ENCODE measurements at regions not wholly inside any gene's neighbourhood (a gene's known extent, or its start where the extent isn't known, plus 50 kb on each side); places are given as distances from the start of the nearest gene placed in this dataset.

DNA sequence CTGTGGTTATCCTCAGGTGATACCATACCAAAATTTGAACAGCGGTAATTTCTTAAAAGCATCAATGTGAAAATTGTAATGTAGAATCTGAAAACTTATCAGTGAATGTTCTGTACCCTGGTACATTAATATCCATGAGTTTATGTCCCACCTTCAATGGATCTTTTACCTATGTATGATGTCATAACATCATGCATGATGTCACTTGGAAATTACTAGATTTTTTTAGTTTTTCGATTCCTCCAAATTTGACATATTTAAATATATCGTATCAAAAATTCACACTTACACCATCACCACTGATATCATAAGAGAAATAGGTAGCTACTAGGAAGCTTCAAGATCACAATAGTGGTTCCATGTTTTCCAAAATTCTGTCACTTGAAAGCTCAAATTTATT, 95.0 kb upstream of the AKR1E2 start:
- no peak for DNase-seq

- DNase-seq: no peak
These were observed 99.9 kb upstream of the AKR1E2 start for GRCh38 chr10:4725917-4726606.

GRCh38 chr10:4723860-4724259, 102.1 kb upstream of the AKR1E2 start:
- DNase-seq: no peak

- no peak for DNase-seq
These were observed 103.8 kb upstream of the AKR1E2 start for GRCh38 chr10:4721999-4722753.

DNA sequence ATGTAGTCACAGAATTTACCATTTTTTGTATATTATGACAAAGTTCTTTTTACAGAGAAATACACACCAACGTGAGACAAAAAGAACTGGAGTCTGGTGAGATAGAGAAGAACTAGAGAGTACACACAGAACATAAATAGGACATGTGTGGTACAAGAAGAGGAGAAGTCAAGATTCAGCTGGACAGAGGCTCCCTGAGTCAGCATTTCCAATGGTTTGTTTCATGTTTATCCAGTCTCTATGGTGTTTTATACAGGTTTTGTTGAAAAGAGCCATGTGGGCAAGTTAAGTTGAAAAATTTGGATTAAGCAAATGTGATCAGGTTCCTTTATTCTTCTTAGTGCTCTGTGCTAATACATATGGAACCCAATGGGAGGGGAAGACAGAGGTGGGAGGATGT, 105.5 kb upstream of the AKR1E2 start:
- no peak for DNase-seq

- no peak for DNase-seq
These were observed 106.3 kb upstream of the AKR1E2 start for GRCh38 chr10:4719671-4720070.

- DNase-seq: no peak
These were observed 107.0 kb upstream of the AKR1E2 start for GRCh38 chr10:4719036-4719435.

GRCh38 chr10:4718544-4718943, 107.5 kb upstream of the AKR1E2 start:
- DNase-seq: no peak

DNA sequence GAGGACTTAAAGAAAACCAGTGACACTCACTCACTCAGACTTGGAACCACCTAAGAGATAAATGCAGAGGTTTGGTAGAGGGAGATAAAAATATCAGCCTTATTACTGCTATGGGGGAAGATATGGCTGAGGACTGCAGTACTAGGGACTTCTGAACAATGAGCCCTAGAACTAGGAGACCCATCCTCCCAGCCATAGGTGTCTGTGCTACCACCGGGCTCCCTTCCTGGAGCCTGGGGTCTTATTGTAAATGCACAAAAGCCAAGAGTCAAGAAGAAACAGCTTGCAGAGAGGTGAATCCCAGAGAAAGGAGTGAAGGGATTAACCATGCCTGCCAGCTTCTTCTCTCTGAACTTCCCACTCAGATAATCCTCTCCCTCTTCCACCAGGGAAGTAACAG, 108.3 kb upstream of the AKR1E2 start:
- DNase-seq: no peak

GRCh38 chr10:4710858-4711257, 115.1 kb upstream of the AKR1E2 start:
- DNase-seq: no peak

- DNase-seq: peak; percentile 41
These were observed 117.8 kb upstream of the AKR1E2 start for GRCh38 chr10:4708123-4708759.

DNA sequence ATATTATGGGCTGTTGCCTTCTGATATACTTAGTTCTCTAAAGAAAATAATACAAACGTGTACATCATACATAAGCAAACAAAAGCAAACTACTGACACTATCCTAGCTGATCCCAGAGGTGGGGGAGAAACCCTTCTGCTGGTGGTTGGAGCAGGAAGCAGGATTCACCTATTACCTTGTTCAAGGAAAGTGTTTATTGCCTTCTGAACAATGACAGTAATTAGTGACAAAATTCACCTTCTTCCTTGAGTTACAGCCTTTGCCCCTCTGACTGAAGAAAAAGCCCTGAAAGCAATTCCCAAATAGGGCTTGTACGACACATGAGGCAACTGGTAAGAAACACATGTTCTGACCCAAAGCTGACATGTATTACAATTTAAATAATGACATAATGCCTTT, 118.8 kb upstream of the AKR1E2 start:
- DNase-seq: no peak

DNA sequence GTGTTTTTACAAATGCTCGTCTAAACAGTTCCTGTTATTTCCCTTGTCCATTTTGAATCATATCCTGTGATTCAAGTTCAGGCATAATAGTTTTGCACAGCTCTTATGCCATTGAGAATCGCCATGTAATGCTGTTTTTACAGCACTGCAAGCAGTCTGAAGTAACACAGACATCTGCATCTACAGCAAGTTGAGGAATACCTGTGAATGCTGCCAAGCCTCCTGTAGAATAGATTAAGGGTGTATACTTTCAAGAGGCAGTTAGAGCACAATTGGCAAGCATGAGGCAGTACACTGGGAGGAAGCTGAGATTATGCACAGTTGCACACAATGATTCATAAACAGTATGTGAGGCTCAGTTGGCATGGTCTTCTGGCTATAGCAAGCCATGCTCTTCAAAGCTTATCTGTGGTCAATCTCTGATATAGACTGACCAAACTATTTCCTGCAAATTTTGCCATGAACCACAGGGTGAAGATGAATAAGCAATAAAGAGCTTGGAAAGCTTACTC, 121.9 kb upstream of the AKR1E2 start:
- DNase-seq: no peak

DNA sequence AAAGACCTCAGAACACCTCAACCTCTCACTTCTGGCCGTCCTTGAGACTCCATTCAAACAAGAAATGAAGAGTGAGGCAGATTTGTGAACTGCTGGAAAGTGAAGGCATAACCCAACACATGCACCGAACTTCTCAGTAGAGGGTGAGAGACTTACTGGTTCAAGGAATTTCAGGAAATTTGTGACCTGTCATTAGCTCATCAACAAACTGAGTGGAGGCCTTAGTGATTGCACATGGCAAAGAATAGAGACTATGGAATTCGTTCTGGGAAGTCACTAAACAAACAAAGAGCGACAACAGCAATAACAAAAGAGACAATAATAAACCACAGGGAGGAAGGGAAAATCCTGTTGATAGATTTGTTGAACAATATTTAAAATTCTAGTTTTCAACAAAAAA, 125.0 kb upstream of the AKR1E2 start:
- no peak for DNase-seq

- no peak for DNase-seq
These were observed 125.9 kb upstream of the AKR1E2 start for GRCh38 chr10:4699950-4700730.

- no peak for DNase-seq
These were observed 127.9 kb upstream of the AKR1E2 start for GRCh38 chr10:4698075-4698474.

DNA sequence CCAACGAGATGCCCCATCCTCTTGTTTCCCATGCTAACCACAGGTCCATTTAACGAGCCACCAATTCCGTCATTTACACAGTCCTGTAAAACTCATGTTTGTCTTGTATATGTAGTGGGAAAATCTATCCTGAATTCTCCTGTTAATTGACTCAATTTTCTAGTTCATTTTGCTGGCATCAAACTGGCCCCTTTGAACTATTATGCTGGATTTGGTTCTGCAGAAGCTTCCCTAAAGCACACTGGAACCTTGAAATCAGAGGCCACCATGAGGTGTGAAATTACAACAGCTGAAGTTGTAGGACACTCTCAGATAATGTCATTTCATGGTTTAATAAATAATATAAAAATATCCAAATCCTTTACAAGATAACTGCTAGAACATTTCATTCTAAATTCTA, 129.8 kb upstream of the AKR1E2 start:
- DNase-seq: no peak

GRCh38 chr10:4693967-4694366, 132.0 kb upstream of the AKR1E2 start:
- DNase-seq: no peak

GRCh38 chr10:4692206-4692605, 133.8 kb upstream of the AKR1E2 start:
- DNase-seq: no peak

GRCh38 chr10:4691776-4692175, 134.2 kb upstream of the AKR1E2 start:
- DNase-seq: no peak

GRCh38 chr10:4691301-4691700, 134.7 kb upstream of the AKR1E2 start:
- DNase-seq: no peak

- DNase-seq: no peak
These were observed 137.4 kb upstream of the AKR1E2 start for GRCh38 chr10:4688601-4689000.

GRCh38 chr10:4688168-4688567, 137.8 kb upstream of the AKR1E2 start:
- DNase-seq: no peak

All from stimulated activated CD4-positive, alpha-beta T cell treated with anti-CD3 and anti-CD28 coated beads, Interleukin-15, amount 100 ng/mL, for 24 hours (primary cell).